Endometrium (tissue), 2 donors: ENCODE measurements at regions not wholly inside any gene's neighbourhood (a gene's known extent, or its start where the extent isn't known, plus 50 kb on each side); places are given as distances from the start of the nearest gene placed in this dataset.
"Not testable (repeated sequence)": the region's sequence is repeated elsewhere in the genome, so short reads cannot be mapped to it uniquely, and the experiment has no call there.

ENCODE experiments used
- FAIRE-seq: peaks from 2 replicates; lab custom pipeline; 2012; peaks lifted over from hg19 to GRCh38; lab: Jason Lieb, UNC
- donor health status: control.
- donor health status: control.

- FAIRE-seq = no peak
Measured at GRCh38 chr6:137623293-137623692, 129.1 kb upstream of the OLIG3 start.

GRCh38 chr6:137625100-137625661 is 131.0 kb upstream of the OLIG3 start:
- no peak for FAIRE-seq

- no peak for FAIRE-seq
Measured at GRCh38 chr6:137625808-137626207, 131.6 kb upstream of the OLIG3 start.

- FAIRE-seq = no peak
Measured at GRCh38 chr6:137630666-137631065, 136.5 kb upstream of the OLIG3 start.

- FAIRE-seq = no peak
Measured at GRCh38 chr6:137631323-137631722, 137.1 kb upstream of the OLIG3 start.

- FAIRE-seq = not testable (repeated sequence)
Measured at GRCh38 chr6:137634177-137634576, 140.0 kb upstream of the OLIG3 start.

- FAIRE-seq = peak; percentile 15
Measured at GRCh38 chr6:137637121-137637520, 142.9 kb upstream of the OLIG3 start.

- no peak for FAIRE-seq
Measured at GRCh38 chr6:137638926-137639706, 144.9 kb upstream of the OLIG3 start.

GRCh38 chr6:137640086-137640485 is 145.9 kb upstream of the OLIG3 start:
- FAIRE-seq = no peak

GRCh38 chr6:137641474-137642077 is 147.4 kb upstream of the OLIG3 start:
- FAIRE-seq = peak; percentile 76

- FAIRE-seq = not testable (repeated sequence)
Measured at GRCh38 chr6:137643210-137643609, 149.0 kb upstream of the OLIG3 start.

GRCh38 chr6:137643644-137644043 is 149.4 kb upstream of the OLIG3 start:
- FAIRE-seq = not testable (repeated sequence)

- FAIRE-seq = no peak
Measured at GRCh38 chr6:137645850-137646249, 151.7 kb upstream of the OLIG3 start.

- no peak for FAIRE-seq
Measured at GRCh38 chr6:137646484-137646883, 152.3 kb upstream of the OLIG3 start.

GRCh38 chr6:137647762-137648447 is 153.7 kb upstream of the OLIG3 start:
- FAIRE-seq = no peak

- FAIRE-seq = no peak
Measured at GRCh38 chr6:137650720-137651119, 156.5 kb upstream of the OLIG3 start.

- no peak for FAIRE-seq
Measured at GRCh38 chr6:137651178-137651577, 157.0 kb upstream of the OLIG3 start.

- no peak for FAIRE-seq
Measured at GRCh38 chr6:137651591-137652335, 157.6 kb upstream of the OLIG3 start.

- no peak for FAIRE-seq
Measured at GRCh38 chr6:137652961-137653705, 158.9 kb upstream of the OLIG3 start.

GRCh38 chr6:137653706-137654059 is 159.5 kb upstream of the OLIG3 start:
- no peak for FAIRE-seq

- no peak for FAIRE-seq
Measured at GRCh38 chr6:137654365-137654981, 160.3 kb upstream of the OLIG3 start.
